Adrenal gland (tissue), 5 donors: ENCODE measurements at regions not wholly inside any gene's neighbourhood (a gene's known extent, or its start where the extent isn't known, plus 50 kb on each side); places are given as distances from the start of the nearest gene placed in this dataset.

ENCODE experiments used
- POLR2A ChIP-seq, 2 donors: fragments of 450-650 bp; IDR thresholded peaks; one replicate each; pipeline ENCODE4 v1.6.1; 2017; ENCODE audit warnings: antibody characterized with exemption in 2 of 2, mild to moderate bottlenecking in 2 of 2, moderate library complexity in 1 of 2
- TF ChIP-seq, protein P1 (sequence below), 6 experiments: fragments of 450-650 bp in 4 of 6; fragments of 200-600 bp in 2 of 6; sonication (generic) in 1 of 6; IDR thresholded peaks; 1 replicate in 5 of 6; 2 replicates in 1 of 6; pipeline versions ENCODE4 v1.5.1 to v1.8.0; 2016 to 2021; ENCODE audit warnings: antibody characterized with exemption in 6 of 6, mild to moderate bottlenecking in 2 of 6, moderate library complexity in 1 of 6
- donor health status: DM: no; HTN: no; CAD: no.

DNA sequence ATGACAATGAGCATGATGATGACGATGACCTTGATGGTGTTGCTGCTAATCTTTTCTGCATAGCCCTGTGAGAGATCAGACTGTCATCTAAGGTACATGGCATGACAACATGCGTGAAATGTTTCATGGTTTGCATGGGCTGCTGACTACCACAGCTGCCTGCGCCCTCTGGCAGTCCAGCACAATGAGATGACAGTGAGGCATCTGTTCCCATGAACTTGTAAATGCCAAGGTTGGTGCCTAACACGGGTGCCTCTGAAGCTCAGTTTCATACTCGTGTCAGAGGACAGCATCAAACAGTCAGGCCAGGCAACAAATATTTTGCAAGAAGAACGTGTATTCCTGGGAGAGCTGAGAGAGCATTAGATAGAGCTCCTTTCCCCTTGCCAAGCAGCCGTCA, 122.0 kb upstream of the PRKCQ start:
- TF ChIP-seq, protein P1, sequence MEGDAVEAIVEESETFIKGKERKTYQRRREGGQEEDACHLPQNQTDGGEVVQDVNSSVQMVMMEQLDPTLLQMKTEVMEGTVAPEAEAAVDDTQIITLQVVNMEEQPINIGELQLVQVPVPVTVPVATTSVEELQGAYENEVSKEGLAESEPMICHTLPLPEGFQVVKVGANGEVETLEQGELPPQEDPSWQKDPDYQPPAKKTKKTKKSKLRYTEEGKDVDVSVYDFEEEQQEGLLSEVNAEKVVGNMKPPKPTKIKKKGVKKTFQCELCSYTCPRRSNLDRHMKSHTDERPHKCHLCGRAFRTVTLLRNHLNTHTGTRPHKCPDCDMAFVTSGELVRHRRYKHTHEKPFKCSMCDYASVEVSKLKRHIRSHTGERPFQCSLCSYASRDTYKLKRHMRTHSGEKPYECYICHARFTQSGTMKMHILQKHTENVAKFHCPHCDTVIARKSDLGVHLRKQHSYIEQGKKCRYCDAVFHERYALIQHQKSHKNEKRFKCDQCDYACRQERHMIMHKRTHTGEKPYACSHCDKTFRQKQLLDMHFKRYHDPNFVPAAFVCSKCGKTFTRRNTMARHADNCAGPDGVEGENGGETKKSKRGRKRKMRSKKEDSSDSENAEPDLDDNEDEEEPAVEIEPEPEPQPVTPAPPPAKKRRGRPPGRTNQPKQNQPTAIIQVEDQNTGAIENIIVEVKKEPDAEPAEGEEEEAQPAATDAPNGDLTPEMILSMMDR (IDR thresholded peaks at IDR 0.05) = no peak
- TF ChIP-seq POLR2A (IDR thresholded peaks at IDR 0.05) = no peak
